Hematopoietic multipotent progenitor cell treated with erythropoietin and hydrocortisone succinate and interleukin-3 and kit ligand, for 6 days (in vitro differentiated cells): ENCODE measurements at regions not wholly inside any gene's neighbourhood (a gene's known extent, or its start where the extent isn't known, plus 50 kb on each side); places are given as distances from the start of the nearest gene placed in this dataset.
A peak's percentile ranks its signal among the peaks of the same experiment; 100 is the strongest.

Experiments used
- DNase-seq: peaks from one replicate; pipeline ENCODE4 v3.0.0-alpha.2; 2015

GRCh38 chr12:24721191-24721590 lies 227.7 kb downstream of the BCAT1 start:
- no peak for DNase-seq

DNA sequence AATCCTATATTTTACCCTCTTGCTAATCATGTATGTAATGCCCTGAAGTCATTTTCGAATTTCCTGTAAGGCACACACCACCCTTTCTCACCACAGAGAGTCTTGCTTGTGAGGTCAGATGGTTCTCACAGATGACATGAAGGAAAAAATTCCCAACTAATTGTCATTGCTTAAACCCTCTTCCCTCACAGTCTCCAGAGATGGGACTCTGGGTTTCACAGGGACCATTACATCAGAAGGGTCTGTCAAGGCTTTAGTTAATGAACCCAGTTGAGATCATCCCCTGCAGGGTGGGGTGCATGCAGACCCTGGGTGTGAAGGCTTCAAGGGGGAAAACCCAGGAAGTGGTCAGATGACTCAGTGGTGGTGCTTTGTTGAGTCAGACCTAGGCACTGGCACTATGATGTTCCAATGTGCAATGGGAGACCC lies 229.6 kb downstream of the BCAT1 start:
- no peak for DNase-seq

- no peak for DNase-seq
These were observed 230.3 kb downstream of the BCAT1 start for GRCh38 chr12:24718617-24719016.

GRCh38 chr12:24714237-24714636 lies 234.7 kb downstream of the BCAT1 start:
- no peak for DNase-seq

- DNase-seq = no peak
These were observed 237.6 kb downstream of the BCAT1 start for GRCh38 chr12:24711056-24712008.

DNA sequence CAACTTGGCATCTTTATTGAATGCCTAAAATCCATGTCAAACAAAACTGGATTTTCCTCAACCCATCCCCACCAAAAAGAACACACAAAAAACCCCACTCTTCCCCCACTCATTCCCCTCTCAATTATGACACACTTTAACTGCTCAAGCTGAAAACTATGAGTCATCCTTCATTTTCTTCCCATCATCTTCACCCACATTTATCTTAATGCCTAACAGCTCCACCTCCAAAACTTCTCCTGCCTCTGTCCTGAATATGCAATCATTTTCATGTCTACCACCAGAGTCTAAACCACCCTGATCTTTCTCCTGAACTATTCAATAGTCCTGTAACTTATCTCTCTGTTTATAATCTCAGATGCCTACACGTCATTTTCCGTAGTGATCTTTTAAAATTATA lies 239.7 kb downstream of the BCAT1 start:
- peak; percentile 19 for DNase-seq

DNA sequence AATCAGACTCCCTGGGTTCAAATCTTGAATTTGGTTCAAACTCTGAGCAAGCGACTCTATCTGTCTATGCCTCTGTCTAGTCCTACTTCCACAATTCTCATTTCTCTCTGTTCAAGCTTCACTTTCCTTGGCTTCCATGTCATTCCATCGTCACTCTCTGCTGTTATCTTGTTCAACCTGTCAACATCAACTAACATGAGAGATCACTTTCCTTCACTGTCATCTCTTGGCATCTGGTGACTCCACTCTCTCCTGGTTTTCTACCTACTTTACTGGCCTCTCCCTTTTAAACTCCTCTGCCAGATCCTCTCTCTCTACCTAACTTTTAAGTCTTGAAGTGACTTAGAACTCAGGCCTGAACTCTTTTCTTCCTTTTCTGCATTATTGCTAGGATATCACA lies 240.2 kb downstream of the BCAT1 start:
- DNase-seq = no peak

DNA sequence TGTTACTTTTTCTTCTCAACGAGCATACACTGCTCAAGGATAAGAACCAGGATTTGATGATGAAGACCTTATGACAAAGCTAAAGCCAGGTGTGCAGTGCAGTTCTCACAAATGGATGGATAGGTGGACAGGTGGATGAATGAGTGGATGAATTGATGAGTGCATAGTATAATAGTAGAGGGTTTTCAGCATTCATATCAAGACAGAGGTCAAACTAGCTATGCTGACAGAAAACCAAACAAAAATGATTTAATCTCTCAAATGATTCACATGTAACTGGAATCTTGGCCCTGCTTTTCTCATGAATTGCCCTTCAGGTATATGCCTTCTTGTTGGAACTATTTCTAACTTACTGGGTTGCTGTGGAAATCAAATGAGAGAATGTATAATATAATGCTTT lies 240.9 kb downstream of the BCAT1 start:
- DNase-seq = no peak

DNA sequence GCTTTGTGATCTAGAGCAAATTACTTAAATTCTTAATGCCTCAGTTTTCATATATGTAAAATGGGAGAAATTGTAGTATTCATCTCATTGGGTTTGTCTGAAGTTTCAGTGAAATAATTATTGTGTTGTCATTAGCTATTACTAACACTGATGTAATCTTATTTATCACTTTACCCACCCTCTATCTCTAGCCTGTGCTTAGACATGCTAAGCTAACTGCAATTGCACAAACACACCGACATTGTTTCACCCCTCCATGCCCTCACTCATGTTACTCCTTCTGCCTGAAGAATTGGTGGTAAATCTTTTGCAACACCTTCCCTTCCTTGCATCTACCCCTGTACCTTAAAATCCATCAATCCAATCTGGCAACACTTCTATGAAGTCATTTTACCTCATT lies 241.6 kb downstream of the BCAT1 start:
- no peak for DNase-seq

DNA sequence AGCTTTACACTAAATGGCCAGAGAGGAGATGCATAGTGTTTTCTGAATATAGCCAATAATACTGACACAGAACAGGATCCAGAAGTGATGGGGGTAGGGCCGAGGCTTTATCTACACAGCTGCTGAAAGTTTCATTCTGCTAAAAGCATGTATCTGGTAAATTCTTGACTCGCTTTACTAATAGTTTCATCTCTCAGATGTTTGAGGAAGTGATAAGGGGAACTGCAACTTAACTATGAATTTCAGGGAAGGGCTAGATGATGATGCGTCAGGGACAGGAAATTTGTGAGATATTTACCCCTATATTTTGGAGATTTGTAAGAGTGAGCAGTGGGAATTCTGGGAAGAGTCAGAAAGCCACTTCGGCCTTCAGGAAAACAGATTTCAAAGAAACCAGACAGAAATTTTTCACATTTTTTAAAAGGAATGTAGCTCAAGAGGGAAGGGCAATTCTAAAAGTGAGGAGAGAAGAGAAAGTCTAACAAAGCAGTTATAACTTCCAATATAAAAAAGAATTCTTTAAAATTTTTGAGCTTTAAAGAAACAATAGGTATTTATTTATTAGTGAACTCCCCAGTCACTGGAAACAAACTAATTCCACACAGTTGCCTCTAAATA lies 243.1 kb downstream of the BCAT1 start:
- DNase-seq = peak; percentile 32

DNA sequence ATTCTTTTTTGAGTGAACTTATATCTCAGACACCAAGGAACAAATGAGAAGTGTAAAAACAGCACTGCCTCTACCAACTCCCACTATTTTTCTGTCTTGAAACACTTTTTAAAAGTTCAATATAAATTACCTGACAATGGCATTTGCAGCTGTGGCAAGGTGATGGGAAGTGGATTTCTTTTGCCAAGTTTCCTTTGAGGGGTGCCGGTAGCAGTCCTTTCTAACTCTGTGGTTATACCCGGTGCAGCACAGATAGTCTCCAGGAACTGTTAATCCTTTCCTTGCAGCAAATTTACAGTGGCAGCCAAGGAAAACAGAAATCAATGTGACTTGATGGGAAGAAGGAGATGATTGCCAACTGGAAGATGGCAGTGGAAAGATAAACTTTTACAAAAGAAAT lies 243.7 kb downstream of the BCAT1 start:
- DNase-seq = no peak

GRCh38 chr12:24701343-24701742 lies 247.6 kb downstream of the BCAT1 start:
- no peak for DNase-seq

GRCh38 chr12:24698972-24699371 lies 249.9 kb downstream of the BCAT1 start:
- no peak for DNase-seq

DNA sequence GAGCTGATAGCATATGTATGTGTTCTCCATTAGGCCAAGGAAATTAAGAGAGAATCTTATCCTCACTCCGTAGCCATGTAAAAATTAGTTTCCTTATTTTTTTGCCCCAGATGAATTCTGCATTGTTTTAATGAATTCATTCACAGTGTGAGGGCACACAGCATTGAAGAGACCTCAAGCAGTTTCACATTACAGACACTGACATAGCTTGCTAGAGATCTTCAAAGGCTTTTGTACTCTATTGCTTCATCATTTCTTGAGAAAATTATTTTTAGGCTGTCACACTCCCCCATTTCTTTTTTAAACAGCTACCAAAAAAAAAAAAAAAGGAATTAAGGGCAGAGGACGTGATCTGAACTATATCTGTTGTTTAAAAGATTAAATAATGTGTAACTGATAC lies 251.1 kb downstream of the BCAT1 start:
- no peak for DNase-seq

DNA sequence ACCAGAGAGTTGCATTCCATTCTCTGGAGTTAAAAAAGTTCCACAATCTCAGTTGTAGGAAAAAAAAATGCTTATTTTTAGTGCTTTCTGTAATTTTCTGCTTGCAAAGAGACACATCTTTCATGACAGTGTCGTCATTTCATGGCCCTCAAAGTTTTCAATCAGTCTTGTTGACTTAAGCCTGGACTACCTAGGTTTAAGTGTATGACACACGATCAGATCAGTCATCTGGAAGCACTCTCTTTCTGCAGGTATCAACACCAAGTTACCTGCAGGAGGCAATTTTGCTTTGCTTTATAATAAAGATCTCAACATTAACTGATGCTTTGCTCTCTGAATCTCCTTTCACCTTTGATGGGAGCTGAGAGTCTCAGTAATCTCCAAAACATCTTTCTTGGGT lies 251.6 kb downstream of the BCAT1 start:
- no peak for DNase-seq

GRCh38 chr12:24696800-24697199 lies 252.1 kb downstream of the BCAT1 start:
- DNase-seq = no peak

DNA sequence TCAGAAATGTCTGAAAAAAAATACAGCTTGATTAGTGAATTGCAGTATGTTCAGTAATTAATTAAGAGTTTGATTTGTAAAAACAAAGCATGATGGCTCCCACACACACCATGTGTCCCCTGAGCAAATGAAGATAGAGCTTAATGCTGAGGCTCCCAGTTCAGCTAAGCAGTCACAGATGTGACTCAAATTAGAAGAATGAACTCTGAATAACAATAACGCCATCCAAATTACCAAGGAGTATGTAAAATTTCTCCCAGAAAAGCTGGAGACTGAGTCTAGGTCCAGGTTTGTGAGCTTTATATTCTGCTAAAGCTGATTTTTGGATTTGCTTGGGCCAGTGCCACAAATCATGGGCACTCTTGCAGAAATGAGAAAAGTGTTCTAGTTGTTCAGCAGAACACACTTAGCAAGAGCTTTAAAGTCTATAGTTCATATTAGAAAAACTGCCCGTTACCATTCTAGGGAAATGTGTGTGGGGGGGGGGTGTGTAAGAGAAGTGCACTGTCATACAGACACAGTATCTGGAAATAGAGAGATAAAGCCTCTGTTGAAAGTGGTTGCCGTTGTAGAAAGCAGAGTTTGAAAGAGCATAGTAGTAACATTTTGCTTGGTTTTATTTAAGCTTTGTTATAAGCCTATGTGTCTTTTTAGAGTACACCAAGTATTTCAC lies 253.1 kb downstream of the BCAT1 start:
- peak; percentile 91 for DNase-seq

DNA sequence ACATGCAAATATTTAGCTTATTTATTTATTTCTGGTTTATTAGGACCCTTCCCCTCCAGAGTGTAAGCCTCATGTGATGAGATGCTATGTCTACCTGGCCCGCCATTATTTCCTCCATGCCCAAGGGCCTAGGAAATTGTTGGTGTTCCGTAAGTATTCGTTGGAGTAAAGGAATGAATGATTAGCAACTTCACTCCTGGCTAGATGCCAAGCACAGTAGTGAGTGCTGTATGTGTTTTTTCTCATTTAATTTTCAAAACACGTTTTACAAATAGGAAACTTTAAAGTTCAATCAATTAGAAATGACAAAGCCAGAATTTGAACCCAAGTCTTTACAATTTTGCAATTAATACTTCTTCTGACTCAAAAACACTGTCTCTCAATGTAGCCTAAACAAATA lies 253.8 kb downstream of the BCAT1 start:
- peak; percentile 16 for DNase-seq

- no peak for DNase-seq
These were observed 260.3 kb downstream of the BCAT1 start for GRCh38 chr12:24688601-24689000.

- no peak for DNase-seq
These were observed 267.3 kb downstream of the BCAT1 start for GRCh38 chr12:24681570-24681969.

DNA sequence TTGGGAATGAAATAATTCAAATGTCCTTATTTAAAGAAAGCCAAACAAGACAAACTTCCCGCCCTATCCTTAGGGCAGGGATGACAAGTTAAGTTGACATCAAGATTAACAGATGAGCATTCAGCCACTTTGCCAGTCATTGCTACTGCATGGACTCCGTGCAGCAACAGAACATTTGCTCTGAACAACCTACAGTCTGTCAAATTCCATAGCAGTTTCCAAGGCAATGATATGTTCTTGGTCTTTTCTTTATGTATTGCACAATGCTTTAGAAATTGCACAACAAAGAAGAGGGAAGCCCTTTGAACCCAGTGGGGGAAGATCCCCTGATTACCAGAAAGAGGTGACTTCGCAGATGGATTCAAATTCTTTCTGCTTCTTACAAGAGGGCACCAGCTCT lies 269.8 kb downstream of the BCAT1 start:
- DNase-seq = peak; percentile 17

- no peak for DNase-seq
These were observed 270.5 kb downstream of the BCAT1 start for GRCh38 chr12:24678436-24678835.

DNA sequence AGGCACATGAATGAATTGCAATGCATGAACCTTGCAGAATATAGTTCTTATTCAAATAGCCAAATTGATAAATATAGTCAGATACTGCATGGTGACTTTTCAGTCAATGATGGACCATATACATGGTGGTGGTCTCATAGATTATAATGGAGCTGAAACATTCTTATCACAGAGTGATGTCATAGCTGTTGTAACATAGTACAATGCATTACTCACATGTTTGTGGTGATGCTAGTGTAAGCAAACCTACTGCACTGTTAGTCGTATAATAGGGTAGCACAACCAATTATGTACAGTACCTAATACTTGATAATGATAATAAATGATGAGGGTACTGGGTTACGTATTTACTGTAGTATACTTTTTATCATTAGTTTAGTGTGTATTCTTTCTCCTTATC lies 280.3 kb downstream of the BCAT1 start:
- no peak for DNase-seq
